Endometrial microvascular endothelial cells (primary cell): ENCODE measurements at regions not wholly inside any gene's neighbourhood (a gene's known extent, or its start where the extent isn't known, plus 50 kb on each side); places are given as distances from the start of the nearest gene placed in this dataset.
"Not testable (repeated sequence)": the region's sequence is repeated elsewhere in the genome, so short reads cannot be mapped to it uniquely, and the experiment has no call there.

ENCODE experiments used
- in situ Hi-C: cut with HindIII; loops from 2 replicates; pipeline ENCODE4 v1.10.0; 2017; ENCODE audit warnings: low sequenced_read_pairs, low pct_unique_long_range_greater_than_20kb; ENCODE audit errors: inconsistent ontology term

DNA sequence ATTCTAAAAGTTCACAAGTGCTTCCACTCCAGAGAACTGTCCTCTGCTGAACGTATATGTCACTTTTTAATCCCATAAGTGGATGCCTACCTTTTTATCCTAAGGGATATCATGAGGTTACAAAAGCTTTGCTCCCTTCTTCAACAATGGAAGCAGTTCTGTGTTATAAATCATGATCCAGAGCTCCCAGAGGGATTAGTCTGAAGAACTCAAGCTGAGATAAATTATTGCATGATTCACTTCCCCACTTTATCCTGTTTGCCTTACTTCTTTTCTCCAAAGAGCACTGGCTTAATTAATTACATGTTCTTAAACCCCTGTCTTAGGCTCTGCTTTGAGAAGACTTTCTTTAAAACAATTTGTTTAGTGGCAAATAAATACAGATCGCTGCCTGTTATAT, 246.7 kb downstream of the PCDH17 start:
- in situ Hi-C loops = no loop called here

GRCh38 chr13:57897225-57897624, 265.7 kb downstream of the PCDH17 start:
- in situ Hi-C loops = no loop called here

DNA sequence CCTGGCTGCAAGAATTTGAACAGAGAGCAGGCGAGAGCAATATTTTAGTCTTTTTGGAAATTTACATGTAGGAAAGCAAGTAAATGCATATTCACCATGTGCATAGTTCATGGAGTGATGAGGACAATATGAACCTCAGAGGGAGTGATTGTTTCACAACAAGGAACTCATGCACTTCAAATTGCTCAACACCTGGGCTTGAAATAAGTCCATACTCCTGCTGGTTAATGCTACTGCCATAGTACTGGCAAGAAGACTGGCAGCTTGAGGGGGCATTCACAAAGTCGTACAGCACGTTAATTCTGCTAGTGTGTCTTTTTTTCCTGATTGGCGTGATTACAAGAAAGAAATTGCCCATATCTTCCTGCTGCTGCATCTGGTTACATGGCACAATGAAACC, 267.6 kb downstream of the PCDH17 start:
- in situ Hi-C loops = no loop called here

GRCh38 chr13:57909833-57910232, 278.3 kb downstream of the PCDH17 start:
- in situ Hi-C loops = not testable (repeated sequence)

DNA sequence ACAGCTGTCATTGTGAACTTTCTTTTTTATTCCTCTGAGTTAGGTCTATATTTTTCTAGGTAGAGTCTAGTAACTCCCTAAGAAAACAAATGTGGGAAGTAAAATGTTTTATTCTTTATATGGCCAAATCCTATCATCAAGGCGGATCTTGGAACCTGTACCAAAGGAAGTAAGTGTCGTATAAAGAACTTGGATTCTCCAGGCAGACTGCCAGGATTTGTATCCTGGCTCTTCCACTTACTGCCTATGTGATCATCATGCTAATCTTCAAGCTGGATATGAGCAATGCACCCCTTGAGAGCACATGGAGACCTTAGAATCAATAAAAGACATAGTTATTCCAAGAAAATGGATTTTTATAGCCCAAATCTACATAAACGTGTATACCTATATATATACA, 286.5 kb downstream of the PCDH17 start:
- in situ Hi-C loops = no loop called here

GRCh38 chr13:57918913-57919312, 287.4 kb downstream of the PCDH17 start:
- in situ Hi-C loops = no loop called here

GRCh38 chr13:57925250-57925649, 293.7 kb downstream of the PCDH17 start:
- in situ Hi-C loops = no loop called here

GRCh38 chr13:57925751-57926150, 294.2 kb downstream of the PCDH17 start:
- in situ Hi-C loops = no loop called here

GRCh38 chr13:57932061-57932460, 300.5 kb downstream of the PCDH17 start:
- in situ Hi-C loops = no loop called here

DNA sequence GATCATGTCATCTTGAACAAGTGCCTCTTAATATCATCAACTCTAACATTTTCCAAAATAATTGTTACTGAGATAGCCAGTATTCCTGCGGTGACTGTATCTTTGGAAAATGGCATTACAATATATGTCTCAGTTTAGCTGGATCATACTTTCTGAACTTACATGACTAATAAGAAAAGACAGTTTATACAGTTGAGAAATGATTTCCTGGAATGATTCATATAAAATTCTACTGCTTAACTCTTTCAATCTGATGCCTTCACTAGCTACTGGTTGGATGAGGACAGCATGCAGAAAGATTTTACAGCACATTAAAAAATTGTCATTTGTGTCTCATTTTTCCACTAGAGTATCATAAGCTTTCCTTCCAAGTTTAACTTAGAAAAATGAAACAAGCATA, 302.1 kb downstream of the PCDH17 start:
- in situ Hi-C loops = no loop called here

- in situ Hi-C loops = no loop called here
These were observed 304.4 kb downstream of the PCDH17 start for GRCh38 chr13:57935965-57936364.

- in situ Hi-C loops = no loop called here
These were observed 314.8 kb downstream of the PCDH17 start for GRCh38 chr13:57946361-57946760.

DNA sequence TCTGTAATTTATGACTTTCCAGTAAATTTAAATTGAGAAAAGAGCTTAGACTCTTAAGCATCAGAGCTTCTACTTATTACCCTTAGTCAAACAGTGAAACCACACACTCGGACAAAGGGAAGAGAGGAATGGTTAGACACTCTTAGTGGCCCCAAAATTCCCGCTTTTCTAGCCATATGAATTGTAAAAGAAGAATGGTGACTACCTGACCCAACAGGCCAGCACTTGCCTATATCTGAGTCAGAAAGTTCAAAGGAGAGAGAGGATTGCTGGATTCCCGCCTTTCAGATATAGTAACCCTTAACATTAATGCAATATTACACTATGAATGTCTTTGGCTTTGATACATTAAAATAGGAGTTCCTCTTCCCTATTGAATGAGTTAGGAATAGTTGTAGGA, 317.3 kb downstream of the PCDH17 start:
- in situ Hi-C loops = no loop called here

DNA sequence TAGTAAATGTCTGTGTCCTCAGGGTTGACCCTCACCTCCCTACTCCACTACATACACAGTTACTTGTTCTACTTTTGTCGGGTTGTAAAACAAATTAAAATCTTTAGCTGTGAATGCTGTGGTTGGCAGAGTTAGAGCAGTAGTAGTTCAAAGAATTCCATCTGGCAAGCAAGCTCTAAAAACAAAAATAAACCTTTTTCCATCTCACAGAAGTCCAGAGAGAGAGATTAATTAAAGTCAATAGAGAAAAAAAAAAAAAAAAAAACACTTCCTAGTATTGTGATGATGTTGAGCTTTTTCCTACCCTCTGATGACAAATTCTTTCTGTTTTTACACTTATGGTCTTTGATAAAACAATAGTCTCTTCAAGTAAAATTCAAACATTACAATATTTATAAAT, 338.4 kb downstream of the PCDH17 start:
- in situ Hi-C loops = no loop called here

GRCh38 chr13:57970404-57970803, 338.9 kb downstream of the PCDH17 start:
- in situ Hi-C loops = no loop called here

GRCh38 chr13:57982782-57983181, 351.2 kb downstream of the PCDH17 start:
- in situ Hi-C loops = no loop called here

GRCh38 chr13:57988276-57988675, 356.7 kb downstream of the PCDH17 start:
- in situ Hi-C loops = no loop called here

- in situ Hi-C loops = no loop called here
These were observed 359.5 kb downstream of the PCDH17 start for GRCh38 chr13:57991041-57991440.

DNA sequence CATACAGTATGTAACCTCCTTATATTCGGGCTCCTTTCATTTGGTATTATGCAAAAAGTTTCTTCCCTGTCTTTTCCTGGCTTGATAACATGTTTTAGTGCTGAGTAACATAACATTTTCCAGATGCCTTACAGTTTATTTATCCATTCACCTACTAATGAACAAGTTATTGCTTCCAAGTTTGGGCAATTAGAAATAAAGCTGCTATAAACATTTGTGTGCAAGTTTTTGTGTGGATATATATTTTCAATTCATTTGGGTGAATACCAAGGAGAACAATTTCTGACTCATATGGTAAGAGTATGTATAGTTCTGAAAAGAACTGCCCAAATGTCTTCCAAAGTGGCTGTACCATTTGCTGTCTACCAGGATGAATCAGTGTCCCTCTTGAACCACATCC, 360.9 kb downstream of the PCDH17 start:
- in situ Hi-C loops = no loop called here

- in situ Hi-C loops = no loop called here
These were observed 365.2 kb downstream of the PCDH17 start for GRCh38 chr13:57996717-57997116.

DNA sequence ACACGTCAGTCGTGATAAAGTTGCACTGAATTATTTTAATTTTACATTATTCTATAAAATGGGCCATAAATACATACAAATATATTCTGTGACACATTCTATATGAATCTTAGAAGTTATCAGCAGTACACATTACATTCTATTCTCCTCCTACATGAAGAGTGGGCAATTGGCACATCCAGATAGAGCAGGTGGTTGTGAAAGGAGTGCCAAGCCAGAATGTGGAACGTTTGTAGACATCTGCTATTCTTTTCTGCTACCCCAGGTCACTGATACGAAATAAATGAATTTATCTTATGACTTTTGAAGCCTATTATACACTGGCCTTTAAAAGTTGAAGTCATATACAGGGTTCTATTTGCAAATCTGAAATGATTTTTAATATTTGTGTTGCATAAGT, 373.2 kb downstream of the PCDH17 start:
- in situ Hi-C loops = no loop called here

DNA sequence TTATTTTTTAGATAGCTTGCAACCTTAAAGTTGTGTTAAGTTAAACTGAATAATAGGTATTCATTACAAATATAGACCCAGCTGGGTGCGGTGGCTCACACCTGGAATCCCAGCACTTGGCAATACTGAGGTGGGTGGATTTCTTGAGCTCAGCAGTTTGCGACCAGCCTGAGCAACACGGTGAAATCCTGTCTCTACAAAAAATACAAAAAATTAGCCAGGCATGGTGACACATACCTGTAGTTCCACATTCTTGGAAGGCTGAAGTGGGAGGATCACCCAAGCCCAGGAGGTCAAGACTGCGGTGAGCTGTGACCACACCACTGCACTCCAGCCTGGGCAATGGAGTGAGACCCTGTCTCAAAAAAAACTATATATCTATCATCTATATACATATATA, 386.5 kb downstream of the PCDH17 start:
- in situ Hi-C loops = no loop called here
